ENCODE measurements at regions not wholly inside any gene's neighbourhood (a gene's known extent, or its start where the extent isn't known, plus 50 kb on each side); places are given as distances from the start of the nearest gene placed in this dataset.

DNA sequence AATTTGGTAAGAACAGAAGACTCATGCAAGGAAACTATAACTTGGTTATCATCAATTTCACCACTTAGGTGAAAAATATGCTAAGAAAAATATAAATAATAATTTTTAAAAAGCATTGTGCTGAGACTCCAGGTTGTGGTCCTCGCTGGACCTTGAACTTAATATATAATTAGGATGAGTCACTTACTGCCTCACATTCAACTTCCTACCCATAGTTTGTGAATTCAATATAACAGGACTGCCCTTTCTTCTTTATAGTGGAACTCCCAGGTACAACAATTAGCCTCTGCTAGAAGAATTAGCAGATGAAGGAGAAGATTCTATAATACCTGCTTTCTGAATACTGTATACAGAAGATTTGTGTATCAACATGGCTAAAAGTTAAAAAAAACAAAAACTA, 149.1 kb upstream of the SPRED1 start:
- TF ChIP-seq, protein P1, sequence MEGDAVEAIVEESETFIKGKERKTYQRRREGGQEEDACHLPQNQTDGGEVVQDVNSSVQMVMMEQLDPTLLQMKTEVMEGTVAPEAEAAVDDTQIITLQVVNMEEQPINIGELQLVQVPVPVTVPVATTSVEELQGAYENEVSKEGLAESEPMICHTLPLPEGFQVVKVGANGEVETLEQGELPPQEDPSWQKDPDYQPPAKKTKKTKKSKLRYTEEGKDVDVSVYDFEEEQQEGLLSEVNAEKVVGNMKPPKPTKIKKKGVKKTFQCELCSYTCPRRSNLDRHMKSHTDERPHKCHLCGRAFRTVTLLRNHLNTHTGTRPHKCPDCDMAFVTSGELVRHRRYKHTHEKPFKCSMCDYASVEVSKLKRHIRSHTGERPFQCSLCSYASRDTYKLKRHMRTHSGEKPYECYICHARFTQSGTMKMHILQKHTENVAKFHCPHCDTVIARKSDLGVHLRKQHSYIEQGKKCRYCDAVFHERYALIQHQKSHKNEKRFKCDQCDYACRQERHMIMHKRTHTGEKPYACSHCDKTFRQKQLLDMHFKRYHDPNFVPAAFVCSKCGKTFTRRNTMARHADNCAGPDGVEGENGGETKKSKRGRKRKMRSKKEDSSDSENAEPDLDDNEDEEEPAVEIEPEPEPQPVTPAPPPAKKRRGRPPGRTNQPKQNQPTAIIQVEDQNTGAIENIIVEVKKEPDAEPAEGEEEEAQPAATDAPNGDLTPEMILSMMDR (IDR thresholded peaks at IDR 0.05), result no peak
- TF ChIP-seq POLR2A (IDR thresholded peaks at IDR 0.05), result no peak

Measured in suprapubic skin (tissue), 3 donors.